ENCODE measurements at regions not wholly inside any gene's neighbourhood (a gene's known extent, or its start where the extent isn't known, plus 50 kb on each side); places are given as distances from the start of the nearest gene placed in this dataset.

GRCh38 chr4:184553891-184554290 lies 79.5 kb upstream of the IRF2 start:
- no peak for ATAC-seq
- BruUV-seq (replicated peaks), result no TSS peak
- intact Hi-C loops (cut with micrococcal nuclease; ENCODE audit: unreplicated experiment), result loop anchor here (10.0 kb wide), 1 partner anchor 61 kb away; no protein-coding TSS in a partner anchor

GRCh38 chr4:184550476-184550875 lies 76.1 kb upstream of the IRF2 start:
- no peak for DNase-seq (ENCODE audit: low read depth, low spot score)
- Histone ChIP-seq H3K27me3 (ENCODE audit: control insufficient read depth, insufficient read depth, low read length) (no peaks in the 10 kb centered on the region), H3K4me1 (ENCODE audit: control insufficient read depth, insufficient read depth, low read length) (no peaks in the 10 kb centered on the region), H3K9me3 (ENCODE audit: control insufficient read depth, insufficient read depth, low read depth, low read length) (no peaks in the 10 kb centered on the region), H3K36me3 (ENCODE audit: control insufficient read depth, insufficient read depth, low read length) (no peaks in the 10 kb centered on the region), H3K4me3 (ENCODE audit: low read depth in 2 of 2, low read length in 2 of 2) (no peak overlapping the region), H3K27ac (ENCODE audit: low read length) (no peak overlapping the region)
- ChIA-PET POLR2A (no interaction called here), CTCF (interaction anchor here (0.6 kb wide), 1 partner anchor 99 kb away, joined by 7 read pairs; the partner anchor contains the start of genes CASP3 and PRIMPOL)
- intact Hi-C loops (cut with micrococcal nuclease; ENCODE audit: unreplicated experiment), result loop anchor here (10.0 kb wide), 1 partner anchor 64 kb away; no protein-coding TSS in a partner anchor
- TF ChIP-seq SIN3A (IDR thresholded peaks at IDR 0.05; ENCODE audit: borderline replicate concordance, insufficient read depth, low read depth, low read length) (no peak), POLR2AphosphoS5 (IDR thresholded peaks at IDR 0.05; ENCODE audit: low read depth, low read length) (no peak), CTCF (IDR thresholded peaks at IDR 0.05) (no peak), REST (IDR thresholded peaks at IDR 0.05; ENCODE audit: insufficient read depth in 1 of 2, low read depth in 2 of 2, low read length in 1 of 2) (no peak), TCF7L2 (IDR thresholded peaks at IDR 0.05; ENCODE audit: low read depth, low read length) (no peak)
- in situ Hi-C loops (cut with HindIII; ENCODE audit: low pct_unique_long_range_greater_than_20kb, low sequenced_read_pairs), result no loop called here
- no TSS peak for BruUV-seq (replicated peaks)
- no peak for ATAC-seq

More at GRCh38 chr4:184553891-184554290, 79.5 kb upstream of the IRF2 start:
- TF ChIP-seq CTCF (IDR thresholded peaks at IDR 0.05), result no peak
- no peak for TF ChIP-seq TCF7L2 (IDR thresholded peaks at IDR 0.05; ENCODE audit: low read depth, low read length)
- TF ChIP-seq SIN3A (IDR thresholded peaks at IDR 0.05; ENCODE audit: borderline replicate concordance, insufficient read depth, low read depth, low read length), result no peak
- no peak for TF ChIP-seq POLR2AphosphoS5 (IDR thresholded peaks at IDR 0.05; ENCODE audit: low read depth, low read length)
- TF ChIP-seq REST (IDR thresholded peaks at IDR 0.05; ENCODE audit: insufficient read depth in 1 of 2, low read depth in 2 of 2, low read length in 1 of 2), result no peak
- no peaks in the 10 kb centered on the region for H3K36me3 ChIP-seq (ENCODE audit: control insufficient read depth, insufficient read depth, low read length)
- no peaks in the 10 kb centered on the region for H3K4me1 ChIP-seq (ENCODE audit: control insufficient read depth, insufficient read depth, low read length)
- H3K4me3 ChIP-seq (ENCODE audit: low read depth in 2 of 2, low read length in 2 of 2), result no peak overlapping the region
- no peak for DNase-seq (ENCODE audit: low read depth, low spot score)
- ChIA-PET POLR2A (no interaction called here), CTCF (no interaction called here)
- H3K9me3 ChIP-seq (ENCODE audit: control insufficient read depth, insufficient read depth, low read depth, low read length), result no peaks in the 10 kb centered on the region
- H3K27me3 ChIP-seq (ENCODE audit: control insufficient read depth, insufficient read depth, low read length), result no peaks in the 10 kb centered on the region
- in situ Hi-C loops (cut with HindIII; ENCODE audit: low pct_unique_long_range_greater_than_20kb, low sequenced_read_pairs), result no loop called here
- H3K27ac ChIP-seq (ENCODE audit: low read length), result no peak overlapping the region

All from Panc1 (cell line).